ENCODE measurements at regions not wholly inside any gene's neighbourhood (a gene's known extent, or its start where the extent isn't known, plus 50 kb on each side); places are given as distances from the start of the nearest gene placed in this dataset.

DNA sequence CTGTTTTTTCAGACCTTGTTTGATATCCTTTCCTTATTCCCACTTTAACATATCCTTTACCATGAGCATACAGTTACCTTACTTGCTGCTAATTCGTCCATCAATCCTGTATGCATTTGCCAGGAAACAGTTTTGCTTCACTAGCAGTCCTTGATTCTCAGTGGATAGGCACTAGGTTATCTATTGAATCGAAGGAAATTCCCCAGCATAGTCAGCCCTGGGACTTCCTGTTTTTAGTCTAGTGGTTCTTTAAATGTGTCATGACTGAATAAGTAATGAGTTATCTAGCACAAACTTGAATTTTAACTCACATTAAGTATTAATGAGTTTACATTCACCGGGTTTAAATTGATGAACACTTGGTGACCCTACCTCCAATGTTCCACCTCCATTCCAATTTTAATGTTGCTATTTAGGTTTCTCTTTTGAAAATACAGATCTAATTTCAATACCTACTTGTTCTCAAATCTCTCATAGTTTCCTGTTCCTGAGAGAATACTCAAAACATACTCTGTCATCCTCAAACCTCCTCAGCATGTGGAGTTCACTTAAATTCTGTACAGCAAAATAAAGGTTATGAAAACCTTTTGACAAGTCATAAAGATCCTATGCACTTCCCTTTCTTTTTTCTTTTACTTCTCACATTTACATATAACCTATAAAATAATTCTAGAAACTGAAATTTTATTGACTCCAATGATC lies 1375.1 kb upstream of the TENM4 start:
- Histone ChIP-seq H3K4me2 (ENCODE audit: insufficient read depth in 1 of 2, low read depth in 2 of 2, low read length in 2 of 2) (no peak overlapping the region), H2BK12ac (ENCODE audit: low read depth, low read length) (no peak overlapping the region), H3K79me2 (ENCODE audit: control insufficient read depth in 1 of 2, insufficient read depth in 2 of 2, low read length in 2 of 2) (no peaks in the 10 kb centered on the region), H3K36me3 (ENCODE audit: control insufficient read depth in 2 of 4, insufficient read depth in 4 of 4, low read length in 3 of 4) (no peaks in the 10 kb centered on the region), H4K91ac (replicated peaks; ENCODE audit: insufficient read length, low read length) (no peak overlapping the region), H2BK120ac (replicated peaks; ENCODE audit: low read depth, low read length) (no peak overlapping the region), H3K9ac (replicated peaks in 1 of 4; ENCODE audit: extremely low read depth in 1 of 4, low read depth in 3 of 4, low read length in 3 of 4) (no peak overlapping the region), H2AFZ (ENCODE audit: low read length) (0 out of 2 replicates have a peak overlapping the region, but pooled peaks have one; percentile 80), H3K4me3 (ENCODE audit: extremely low read depth in 1 of 4, insufficient read depth in 2 of 4, low read depth in 3 of 4, low read length in 4 of 4) (no peak overlapping the region), H3K56ac (replicated peaks; ENCODE audit: insufficient read length, low read depth, low read length) (no peak overlapping the region), H3K23me2 (ENCODE audit: low read depth, low read length) (no peaks in the 10 kb centered on the region), H3K18ac (ENCODE audit: extremely low read depth, low read length) (no peak overlapping the region), H3K4ac (replicated peaks; ENCODE audit: insufficient read length, low read depth, low read length) (no peak overlapping the region), H2BK20ac (ENCODE audit: low read length) (no peak overlapping the region), H3K4me1 (replicated peaks in 1 of 4; ENCODE audit: control insufficient read depth in 3 of 4, insufficient read depth in 4 of 4, low read length in 3 of 4) (peaks cover 0 to 3% (median 0%) of the 10 kb centered on the region in 4 experiments; a peak in 1 of 7 replicates), H3K14ac (ENCODE audit: insufficient read length) (no peak overlapping the region), H3K23ac (ENCODE audit: insufficient read length) (no peak overlapping the region), H4K20me1 (replicated peaks in 1 of 2; ENCODE audit: control insufficient read depth in 1 of 2, insufficient read depth in 2 of 2, low read length in 2 of 2) (no peaks in the 10 kb centered on the region), H2BK5ac (ENCODE audit: low read depth, low read length) (no peak overlapping the region), H3K27me3 (replicated peaks in 1 of 4; ENCODE audit: control insufficient read depth in 3 of 4, extremely low read depth in 1 of 4, insufficient read depth in 3 of 4, low read length in 3 of 4) (no peaks in the 10 kb centered on the region), H4K8ac (ENCODE audit: extremely low read depth, insufficient read depth, low read length) (no peak overlapping the region), H4K5ac (ENCODE audit: insufficient read length, low read depth, low read length) (no peak overlapping the region), H2BK15ac (ENCODE audit: low read length) (no peak overlapping the region), H3K27ac (ENCODE audit: low read depth, low read length) (no peak overlapping the region), H2AK5ac (ENCODE audit: low read depth, low read length) (no peak overlapping the region), H3K9me3 (ENCODE audit: insufficient read depth in 2 of 2, low read depth in 1 of 2, low read length in 1 of 2) (no peaks in the 10 kb centered on the region), H3K79me1 (ENCODE audit: low read depth, low read length) (no peaks in the 10 kb centered on the region)
- FAIRE-seq (no peak), DNase-seq (ENCODE audit: low read depth in 1 of 2, low spot score in 2 of 2) (no peak)
- ChIA-PET POLR2A (ENCODE audit: partially characterized antibody) (no interaction called here), CTCF (ENCODE audit: partially characterized antibody) (interaction anchor here (0.7 to 1.2 kb wide), 2 partner anchors 12 to 995 kb away, joined by 3 to 4 read pairs; no protein-coding TSS in a partner anchor)
- 80% methylated on average over 3 of the region's 3 CpGs; no CpG with 5 or more reads in 1 of the 2 experiments for WGBS, 2 experiments (ENCODE audit: extremely low coverage in 1 of 2, insufficient coverage in 1 of 2, insufficient read length in 1 of 2, insufficient replicate concordance in 2 of 2, low coverage in 1 of 2, low lambda C conversion rate in 2 of 2, missing lambda C conversion rate in 1 of 2)
- TF ChIP-seq RBBP5 (IDR thresholded peaks at IDR 0.05; ENCODE audit: borderline replicate concordance, low read depth, low read length): no peak
- TF ChIP-seq EGR1 (IDR thresholded peaks at IDR 0.05; ENCODE audit: borderline replicate concordance, low read depth, low read length): no peak
- TF ChIP-seq, protein P1, sequence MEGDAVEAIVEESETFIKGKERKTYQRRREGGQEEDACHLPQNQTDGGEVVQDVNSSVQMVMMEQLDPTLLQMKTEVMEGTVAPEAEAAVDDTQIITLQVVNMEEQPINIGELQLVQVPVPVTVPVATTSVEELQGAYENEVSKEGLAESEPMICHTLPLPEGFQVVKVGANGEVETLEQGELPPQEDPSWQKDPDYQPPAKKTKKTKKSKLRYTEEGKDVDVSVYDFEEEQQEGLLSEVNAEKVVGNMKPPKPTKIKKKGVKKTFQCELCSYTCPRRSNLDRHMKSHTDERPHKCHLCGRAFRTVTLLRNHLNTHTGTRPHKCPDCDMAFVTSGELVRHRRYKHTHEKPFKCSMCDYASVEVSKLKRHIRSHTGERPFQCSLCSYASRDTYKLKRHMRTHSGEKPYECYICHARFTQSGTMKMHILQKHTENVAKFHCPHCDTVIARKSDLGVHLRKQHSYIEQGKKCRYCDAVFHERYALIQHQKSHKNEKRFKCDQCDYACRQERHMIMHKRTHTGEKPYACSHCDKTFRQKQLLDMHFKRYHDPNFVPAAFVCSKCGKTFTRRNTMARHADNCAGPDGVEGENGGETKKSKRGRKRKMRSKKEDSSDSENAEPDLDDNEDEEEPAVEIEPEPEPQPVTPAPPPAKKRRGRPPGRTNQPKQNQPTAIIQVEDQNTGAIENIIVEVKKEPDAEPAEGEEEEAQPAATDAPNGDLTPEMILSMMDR (IDR thresholded peaks at IDR 0.05; ENCODE audit: control extremely low read depth in 1 of 3, insufficient read depth in 1 of 3, low read depth in 1 of 3, low read length in 3 of 3): no peak
- no peak for TF ChIP-seq CTBP2 (IDR thresholded peaks at IDR 0.05; ENCODE audit: borderline replicate concordance, insufficient read depth, insufficient read length, low read length)
- TF ChIP-seq SIRT6 (IDR thresholded peaks at IDR 0.05; ENCODE audit: low read length): no peak
- TF ChIP-seq, protein P2, sequence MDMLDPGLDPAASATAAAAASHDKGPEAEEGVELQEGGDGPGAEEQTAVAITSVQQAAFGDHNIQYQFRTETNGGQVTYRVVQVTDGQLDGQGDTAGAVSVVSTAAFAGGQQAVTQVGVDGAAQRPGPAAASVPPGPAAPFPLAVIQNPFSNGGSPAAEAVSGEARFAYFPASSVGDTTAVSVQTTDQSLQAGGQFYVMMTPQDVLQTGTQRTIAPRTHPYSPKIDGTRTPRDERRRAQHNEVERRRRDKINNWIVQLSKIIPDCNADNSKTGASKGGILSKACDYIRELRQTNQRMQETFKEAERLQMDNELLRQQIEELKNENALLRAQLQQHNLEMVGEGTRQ (IDR thresholded peaks at IDR 0.05; ENCODE audit: low read length): no peak
- TF ChIP-seq ZNF274 (IDR thresholded peaks at IDR 0.05; ENCODE audit: borderline replicate concordance, extremely low read depth, low read length): no peak
- no peak for TF ChIP-seq KDM4A (IDR thresholded peaks at IDR 0.05; ENCODE audit: low read depth, low read length, severe bottlenecking)

Data from H1 (cell line).